HG03432 (cell line): ENCODE measurements at regions not wholly inside any gene's neighbourhood (a gene's known extent, or its start where the extent isn't known, plus 50 kb on each side); places are given as distances from the start of the nearest gene placed in this dataset.

Experiments used
- ATAC-seq: cut with Tn5 transposase; IDR thresholded peaks from one replicate; pipeline ENCODE4 v1.9.1; 2021; ENCODE audit warnings: mild to moderate bottlenecking, moderate library complexity; ENCODE audit not compliant: unreplicated experiment

GRCh38 chr5:145129797-145130196 lies 705.3 kb downstream of the PRELID2 start:
- ATAC-seq: no peak

DNA sequence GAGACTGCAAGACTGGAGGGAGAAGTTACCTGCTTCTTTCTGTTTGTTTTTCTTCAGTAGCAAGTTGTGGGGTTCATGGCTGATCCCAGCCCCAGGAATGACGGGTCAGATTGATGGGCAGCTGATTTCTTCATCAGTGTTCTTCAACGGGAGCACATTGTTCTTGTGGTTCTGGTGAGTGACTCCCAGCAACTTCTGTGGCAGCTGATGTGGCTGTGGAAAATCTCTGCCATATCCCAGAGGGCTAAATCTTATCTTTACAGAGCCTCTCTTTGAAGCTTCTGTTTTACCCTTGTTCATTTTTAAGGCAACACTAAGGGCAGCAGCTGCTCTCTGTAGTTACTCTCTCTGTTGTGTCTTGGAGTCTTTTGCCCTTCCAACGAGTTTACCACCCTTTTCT lies 710.3 kb downstream of the PRELID2 start:
- ATAC-seq: no peak

- ATAC-seq: no peak
These were observed 716.5 kb downstream of the PRELID2 start for GRCh38 chr5:145118611-145119010.

- ATAC-seq: no peak
These were observed 717.0 kb downstream of the PRELID2 start for GRCh38 chr5:145118127-145118526.

- no peak for ATAC-seq
These were observed 717.9 kb downstream of the PRELID2 start for GRCh38 chr5:145117285-145117684.

DNA sequence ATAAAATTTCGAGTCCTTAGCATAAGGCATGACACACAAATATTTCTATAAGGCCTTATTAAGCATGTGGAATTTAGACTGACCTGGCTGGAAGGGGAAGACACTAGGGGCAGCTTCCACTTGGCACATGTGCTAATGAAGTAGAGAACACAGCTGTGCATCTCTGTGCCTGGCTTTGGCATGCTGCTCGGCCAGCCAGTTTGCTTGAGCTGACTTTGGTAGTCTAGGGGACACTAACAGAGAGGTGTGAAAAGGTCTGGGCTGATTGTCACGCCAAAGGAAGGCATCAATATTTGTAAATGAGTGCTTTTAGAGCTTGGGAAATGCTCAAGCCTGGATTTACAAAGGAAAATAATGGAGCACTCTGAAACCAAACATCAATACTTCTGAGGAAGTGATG lies 723.7 kb downstream of the PRELID2 start:
- no peak for ATAC-seq

DNA sequence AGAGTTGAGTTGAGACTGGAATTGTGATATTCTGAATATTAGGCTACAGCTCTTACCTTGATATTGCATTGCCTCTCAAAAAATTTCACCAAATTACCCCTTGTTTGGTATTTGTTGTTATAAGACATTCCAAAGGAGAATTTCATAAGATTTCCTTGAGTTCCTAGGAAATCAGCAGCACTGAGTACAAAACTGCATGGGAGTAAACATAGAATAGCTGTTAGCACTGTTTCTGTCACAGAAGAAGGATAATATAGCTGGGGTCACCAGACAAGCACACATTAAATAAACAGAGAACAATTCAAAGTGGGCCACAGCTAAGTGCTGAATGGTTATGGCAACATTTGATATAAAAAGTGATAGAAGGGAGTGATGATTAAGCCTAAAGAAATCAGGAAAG lies 724.3 kb downstream of the PRELID2 start:
- ATAC-seq: no peak

DNA sequence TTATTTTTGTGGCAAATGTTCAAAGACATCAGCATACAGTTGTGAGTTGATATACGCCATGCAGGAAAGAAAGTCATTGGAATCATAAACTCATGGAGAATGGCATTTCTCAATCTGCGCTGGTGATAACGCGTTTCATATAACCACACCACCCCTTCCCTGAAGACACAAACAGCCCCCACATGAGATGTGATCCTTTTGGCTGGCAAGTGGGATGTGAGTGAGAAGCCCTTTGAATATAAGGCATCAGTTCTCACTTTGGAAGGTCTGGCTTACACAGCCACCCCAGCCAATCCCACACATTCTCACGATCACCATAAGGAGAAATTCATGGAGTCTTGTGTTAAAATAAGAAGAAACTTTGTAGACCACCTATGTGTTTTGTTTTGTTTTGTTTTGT lies 725.0 kb downstream of the PRELID2 start:
- no peak for ATAC-seq

DNA sequence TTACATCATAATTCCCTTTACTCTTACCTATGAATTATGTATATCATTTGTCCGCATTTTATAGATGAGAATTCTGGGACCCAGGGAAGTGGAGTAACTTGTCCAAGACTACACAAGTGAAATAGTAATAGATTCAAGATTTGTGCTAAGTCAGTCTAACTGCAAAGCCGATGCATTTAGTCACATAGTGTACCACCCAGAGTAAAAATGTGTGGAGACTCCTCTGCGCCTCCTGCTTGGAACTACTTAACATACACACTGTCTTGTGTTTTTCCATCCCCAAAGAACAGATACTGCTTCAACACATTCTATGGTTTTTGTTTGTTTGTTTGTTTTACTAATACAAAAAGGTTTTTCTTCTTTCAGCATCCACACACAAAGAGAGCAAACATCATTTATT lies 729.8 kb downstream of the PRELID2 start:
- no peak for ATAC-seq

DNA sequence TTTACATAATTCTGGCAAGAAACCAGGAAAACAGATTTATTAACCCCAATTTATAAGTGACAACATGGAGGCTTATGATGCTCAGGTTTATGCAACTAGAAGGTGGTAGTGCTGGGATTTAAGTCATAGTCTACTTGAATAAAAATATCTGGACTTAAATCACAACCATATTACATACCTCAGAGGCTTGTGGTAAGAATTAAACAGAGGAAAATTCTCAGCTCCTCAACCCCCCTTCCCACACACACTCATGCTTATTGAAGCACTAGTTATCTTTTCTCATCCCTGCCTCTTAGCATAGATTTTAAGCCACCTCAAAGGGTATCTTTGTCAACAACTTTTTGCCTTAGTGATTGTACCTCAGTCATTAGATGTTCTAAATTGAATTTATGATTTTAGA lies 731.0 kb downstream of the PRELID2 start:
- ATAC-seq: no peak

GRCh38 chr5:145101246-145101645 lies 733.9 kb downstream of the PRELID2 start:
- peak; percentile 50 for ATAC-seq

- no peak for ATAC-seq
These were observed 745.0 kb downstream of the PRELID2 start for GRCh38 chr5:145090115-145090514.

DNA sequence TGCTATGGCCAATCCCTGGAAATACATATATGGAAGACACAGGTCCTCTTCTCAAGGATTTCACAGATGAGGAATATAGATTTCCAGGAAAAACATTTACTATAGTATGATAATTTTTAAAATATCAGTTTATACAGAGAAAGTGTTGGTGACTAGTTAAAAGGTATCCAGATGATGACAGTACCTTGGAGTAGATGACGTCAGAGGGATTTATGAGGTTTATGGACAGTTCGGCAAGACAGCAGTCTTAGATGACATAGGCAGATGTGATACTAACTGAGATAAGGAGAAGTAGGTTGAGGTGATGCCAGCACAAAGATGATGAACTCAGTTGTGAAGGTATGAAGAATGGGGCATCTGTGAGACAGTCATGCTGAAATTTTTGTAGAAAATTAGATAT lies 750.3 kb downstream of the PRELID2 start:
- ATAC-seq: no peak

- ATAC-seq: no peak
These were observed 758.1 kb downstream of the PRELID2 start for GRCh38 chr5:145077028-145077427.

- no peak for ATAC-seq
These were observed 759.1 kb downstream of the PRELID2 start for GRCh38 chr5:145076040-145076439.

DNA sequence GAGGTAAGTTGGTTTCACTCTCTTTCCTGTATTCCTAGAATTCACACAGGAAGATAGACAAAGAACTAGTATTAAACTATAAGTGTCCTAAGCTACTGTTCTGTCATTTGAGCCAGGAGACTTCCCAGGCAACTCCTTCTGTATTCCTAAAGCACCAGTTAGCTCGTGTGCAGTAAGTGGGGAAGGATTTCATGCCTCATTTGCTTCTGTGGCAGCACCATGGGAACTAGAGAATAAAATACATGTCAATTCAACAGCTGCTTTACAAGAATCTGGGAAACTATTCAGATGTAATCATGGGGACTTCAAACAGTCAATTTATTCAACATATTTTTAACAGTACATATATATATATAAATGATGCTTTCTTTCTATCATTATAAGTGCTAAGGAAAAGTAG lies 762.3 kb downstream of the PRELID2 start:
- no peak for ATAC-seq

- ATAC-seq: no peak
These were observed 766.4 kb downstream of the PRELID2 start for GRCh38 chr5:145068721-145069120.

DNA sequence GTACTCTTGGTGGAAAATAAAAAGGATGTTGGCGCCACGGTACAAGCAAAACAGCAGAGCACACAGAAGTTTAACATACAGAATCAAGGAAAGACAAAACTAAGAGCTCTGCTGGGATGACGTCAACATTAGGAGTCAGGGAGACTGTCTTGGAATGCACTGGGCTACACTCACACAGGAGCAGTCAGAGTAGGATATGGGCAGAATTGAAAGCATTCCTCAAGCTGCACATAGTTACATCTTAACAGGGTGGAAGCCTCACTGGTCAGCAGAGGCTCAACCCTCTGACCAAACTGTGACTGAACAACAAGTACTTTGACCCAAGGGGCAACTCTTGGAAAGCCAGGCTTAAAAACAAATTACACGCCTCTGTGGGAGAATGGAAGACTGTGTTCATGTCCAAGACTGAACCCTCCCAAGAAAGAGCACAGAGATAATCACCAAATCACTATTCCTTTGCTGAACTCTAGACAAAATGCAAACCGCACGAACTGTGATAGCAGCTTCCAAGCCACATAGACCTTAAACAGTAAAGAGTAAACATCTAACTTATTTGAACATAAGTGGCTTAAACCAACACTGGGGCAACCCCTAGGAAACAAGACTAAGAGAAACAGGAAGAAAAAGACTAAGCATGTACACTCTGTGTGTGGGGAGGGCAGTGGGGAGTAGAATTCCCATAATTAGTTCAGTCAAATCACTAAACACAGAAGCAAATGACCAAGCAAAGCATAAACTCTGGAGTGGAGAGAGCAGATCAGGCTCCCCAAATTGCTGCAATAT lies 772.7 kb downstream of the PRELID2 start:
- ATAC-seq: no peak

DNA sequence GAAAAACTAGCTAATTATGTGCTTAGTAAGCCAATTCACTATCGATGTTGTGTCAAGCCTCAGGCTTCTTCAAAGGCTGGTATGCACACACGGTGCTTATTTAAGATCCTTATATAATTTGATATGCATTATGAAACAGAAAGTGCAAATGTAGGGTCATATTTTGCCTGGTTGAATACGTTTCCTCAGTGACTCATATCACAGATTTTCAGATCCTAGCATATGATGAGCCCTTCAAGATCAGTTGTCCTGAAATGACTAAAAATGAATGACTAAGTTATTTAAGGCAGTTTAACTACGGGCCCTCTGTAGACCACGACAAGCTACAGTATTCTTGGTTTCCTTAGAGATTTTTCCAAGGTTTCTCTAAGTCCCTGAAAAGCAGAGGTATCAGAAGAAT lies 778.3 kb downstream of the PRELID2 start:
- ATAC-seq: peak; percentile 100

- no peak for ATAC-seq
These were observed 785.0 kb downstream of the PRELID2 start for GRCh38 chr5:145050181-145050580.

- no peak for ATAC-seq
These were observed 790.2 kb downstream of the PRELID2 start for GRCh38 chr5:145044970-145045369.

- ATAC-seq: no peak
These were observed 806.5 kb downstream of the PRELID2 start for GRCh38 chr5:145028626-145029025.

GRCh38 chr5:145027286-145027685 lies 807.9 kb downstream of the PRELID2 start:
- no peak for ATAC-seq
